Stimulated activated CD8-positive, alpha-beta memory T cell treated with anti-CD3 and anti-CD28 coated beads, Interleukin-12 subunit alpha, Interleukin-12 subunit beta, amount 100 ng/mL, for 24 hours (primary cell): ENCODE measurements at regions not wholly inside any gene's neighbourhood (a gene's known extent, or its start where the extent isn't known, plus 50 kb on each side); places are given as distances from the start of the nearest gene placed in this dataset.
"Not testable (repeated sequence)": the region's sequence is repeated elsewhere in the genome, so short reads cannot be mapped to it uniquely, and the experiment has no call there.

ENCODE experiments used
- DNase-seq: peaks from one replicate; pipeline ENCODE4 v3.0.0-alpha.2; 2020; ENCODE audit errors: extremely low read depth

- no peak for DNase-seq
These were observed 175.8 kb upstream of the ARID1B start for GRCh38 chr6:156601152-156602065.

DNA sequence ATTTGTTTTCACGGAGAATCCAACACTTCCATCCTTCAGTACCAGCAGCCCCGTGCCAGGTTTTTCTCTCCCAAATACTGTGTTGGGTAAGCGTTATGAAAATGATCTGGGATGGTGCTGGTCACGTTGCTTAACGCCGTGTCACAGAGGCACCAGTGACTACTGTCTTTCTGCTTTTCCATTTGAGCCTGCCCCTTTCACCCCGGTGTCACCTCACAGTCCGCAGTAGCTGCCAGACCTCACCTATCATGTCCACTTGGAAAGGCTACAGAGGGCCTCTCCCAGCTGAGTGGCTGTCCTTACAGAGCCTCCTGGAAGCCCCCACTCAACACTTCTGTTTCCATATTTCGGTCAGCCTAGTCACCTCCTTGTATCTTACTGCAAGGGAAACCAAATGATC is 176.5 kb upstream of the ARID1B start:
- DNase-seq = no peak

DNA sequence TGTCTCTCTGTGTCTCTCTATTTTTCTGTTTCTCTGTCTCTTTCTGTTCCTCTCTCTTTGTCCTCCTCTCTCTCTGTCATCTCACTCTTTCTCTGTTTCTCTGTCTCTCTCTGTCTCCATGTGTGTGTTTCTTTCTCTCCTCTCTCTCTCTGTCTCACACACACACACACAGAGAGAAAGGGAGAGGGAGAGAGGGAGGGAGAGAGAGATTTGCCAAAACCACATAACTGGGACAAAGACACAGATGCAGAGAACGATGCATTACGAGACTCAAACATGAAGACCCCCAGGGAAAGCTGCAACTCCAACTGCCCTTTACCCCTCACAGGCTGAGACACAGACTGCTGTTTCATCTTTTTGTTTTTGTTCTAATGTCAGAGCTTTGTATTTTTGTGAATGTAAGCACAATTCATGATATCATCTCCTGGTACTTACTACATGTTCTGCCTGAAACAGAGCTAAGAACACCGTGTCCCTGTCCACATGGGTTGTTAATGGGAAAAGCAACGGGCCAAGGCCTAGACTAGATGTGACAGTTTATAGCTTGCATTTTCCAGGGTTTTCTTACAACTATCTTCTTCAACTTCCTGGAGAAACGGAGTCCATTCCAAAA is 177.1 kb upstream of the ARID1B start:
- no peak for DNase-seq

DNA sequence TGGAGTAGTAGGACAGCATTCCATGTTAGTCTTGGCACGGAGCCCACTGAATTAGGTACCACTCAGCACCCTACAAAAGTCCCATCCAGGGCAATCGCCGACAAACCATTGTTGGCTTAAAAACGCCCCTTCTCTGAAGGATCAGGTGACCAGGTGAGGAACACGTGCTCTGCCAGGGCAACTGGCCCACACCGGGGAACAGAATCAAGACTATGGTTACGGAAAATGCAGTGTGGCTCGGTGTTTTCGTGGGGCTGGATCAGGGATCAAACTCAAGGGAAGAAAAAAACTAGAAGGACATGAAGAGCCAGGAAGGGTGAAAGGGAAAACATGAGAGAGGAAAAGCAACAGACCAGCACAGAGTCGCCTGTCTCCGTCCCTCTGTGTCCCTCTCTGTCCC is 177.8 kb upstream of the ARID1B start:
- no peak for DNase-seq

DNA sequence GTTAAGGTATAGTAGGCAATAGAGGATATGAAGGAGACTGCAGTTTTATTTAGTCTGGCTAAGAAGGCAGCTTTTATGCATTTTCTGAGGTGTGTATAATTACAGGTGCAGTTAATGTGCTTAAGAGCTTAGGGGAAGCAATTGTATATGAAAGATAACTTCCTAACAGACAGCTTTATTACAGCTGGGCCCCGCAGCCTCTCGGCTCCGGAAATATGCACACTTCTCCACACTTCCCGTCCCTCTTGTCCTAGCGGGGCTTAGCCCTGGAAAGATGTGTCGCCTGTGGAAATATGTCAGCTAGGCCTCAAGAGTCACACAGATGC is 178.4 kb upstream of the ARID1B start:
- no peak for DNase-seq

- no peak for DNase-seq
These were observed 178.9 kb upstream of the ARID1B start for GRCh38 chr6:156598071-156598854.

DNA sequence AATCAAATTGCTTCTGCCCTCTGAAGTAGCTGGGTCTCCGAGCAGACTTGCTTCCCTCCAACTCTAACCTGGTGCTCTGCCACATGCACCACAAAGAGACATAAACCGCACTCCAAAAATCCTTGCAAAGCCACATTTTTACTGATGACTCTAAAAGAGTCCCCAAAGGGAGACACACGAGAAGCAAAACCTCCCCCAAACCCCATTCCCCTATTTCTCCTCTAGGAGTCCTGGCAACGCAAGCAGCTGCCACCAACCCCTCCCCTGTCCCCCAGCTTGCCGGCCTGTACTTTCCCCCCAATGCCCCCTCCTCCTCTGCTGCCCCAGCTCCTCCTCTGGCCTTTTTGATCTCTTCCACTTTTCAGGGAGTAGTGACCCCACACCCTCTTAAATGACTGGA is 180.1 kb upstream of the ARID1B start:
- no peak for DNase-seq

DNA sequence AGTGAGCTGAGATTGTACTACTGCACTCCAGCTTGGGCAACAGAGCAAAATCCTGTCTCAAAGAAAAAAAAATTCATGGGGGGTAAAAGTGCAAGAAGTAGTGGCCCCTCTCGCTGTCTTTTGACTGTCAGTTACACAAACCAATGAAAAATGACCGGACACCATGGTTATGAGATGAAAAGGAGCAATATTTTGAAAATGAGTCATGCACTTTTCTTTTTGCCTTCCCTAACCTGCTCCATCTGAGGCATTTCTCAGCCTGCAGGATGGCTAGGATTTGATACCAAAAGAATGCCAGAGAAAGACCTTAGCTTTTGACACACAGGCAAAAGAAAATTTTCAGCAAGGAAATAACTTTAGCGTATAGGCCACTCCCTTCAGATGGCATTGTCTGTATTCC is 181.7 kb upstream of the ARID1B start:
- DNase-seq = no peak

- no peak for DNase-seq
These were observed 183.3 kb upstream of the ARID1B start for GRCh38 chr6:156593893-156594292.

DNA sequence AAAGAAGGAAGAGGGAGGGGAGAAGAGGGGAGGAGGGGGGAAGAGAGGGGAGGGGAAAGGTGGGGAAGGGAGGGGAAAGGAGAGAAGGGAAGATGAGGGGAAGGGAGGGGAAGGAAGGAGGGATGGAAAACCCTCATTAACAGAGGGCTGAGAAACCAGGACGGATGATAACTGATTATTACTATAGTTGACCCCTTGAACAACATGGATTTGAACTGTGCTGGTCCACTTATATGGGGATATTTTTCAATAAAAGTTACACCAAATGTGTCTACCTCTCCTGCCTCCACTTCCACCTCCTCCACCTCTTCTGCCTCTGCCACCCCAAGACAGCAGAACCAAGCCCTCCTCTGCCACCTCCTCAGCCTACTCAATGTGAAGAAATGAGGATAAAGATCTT is 184.1 kb upstream of the ARID1B start:
- no peak for DNase-seq

DNA sequence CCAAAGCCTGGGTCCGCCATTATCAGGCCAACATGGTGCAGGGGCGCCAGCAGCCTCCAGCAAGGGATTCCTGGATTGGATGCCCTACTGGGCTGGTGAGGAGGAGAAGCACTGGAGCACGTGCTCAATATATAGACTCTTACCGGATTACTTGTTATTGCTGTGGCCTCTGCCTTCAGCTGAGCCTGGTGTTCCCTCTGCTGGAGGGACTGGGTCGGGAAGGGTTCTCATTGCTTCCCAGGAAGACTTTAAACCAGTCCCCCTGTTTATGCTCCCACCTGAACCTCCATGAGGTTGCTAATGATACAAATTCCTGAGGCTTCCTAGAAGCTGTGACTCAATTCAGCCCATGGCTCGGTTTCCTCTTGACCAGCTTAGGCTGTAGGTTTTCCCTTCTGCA is 186.7 kb upstream of the ARID1B start:
- DNase-seq = no peak

DNA sequence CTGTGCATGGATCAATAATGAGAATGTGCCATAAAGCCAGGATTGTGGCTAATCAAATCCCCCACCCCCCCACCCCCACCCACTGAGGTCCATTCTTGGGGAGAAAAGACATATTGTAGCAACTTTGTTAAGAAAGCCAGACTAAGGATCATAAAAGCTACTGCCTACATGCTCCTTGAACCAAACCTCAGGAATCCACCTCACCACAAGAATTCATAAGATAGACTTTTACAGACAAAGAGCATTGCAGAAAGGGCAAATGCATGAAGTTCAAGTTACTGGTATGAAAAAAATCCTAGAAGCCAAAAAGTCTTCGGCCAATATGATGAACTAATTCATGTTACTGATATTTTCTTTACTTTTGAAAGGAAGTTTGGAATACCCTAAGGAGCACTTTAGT is 187.9 kb upstream of the ARID1B start:
- no peak for DNase-seq

- no peak for DNase-seq
These were observed 189.4 kb upstream of the ARID1B start for GRCh38 chr6:156587751-156588301.

GRCh38 chr6:156587071-156587470 is 190.1 kb upstream of the ARID1B start:
- DNase-seq = no peak

- no peak for DNase-seq
These were observed 191.3 kb upstream of the ARID1B start for GRCh38 chr6:156585859-156586258.

DNA sequence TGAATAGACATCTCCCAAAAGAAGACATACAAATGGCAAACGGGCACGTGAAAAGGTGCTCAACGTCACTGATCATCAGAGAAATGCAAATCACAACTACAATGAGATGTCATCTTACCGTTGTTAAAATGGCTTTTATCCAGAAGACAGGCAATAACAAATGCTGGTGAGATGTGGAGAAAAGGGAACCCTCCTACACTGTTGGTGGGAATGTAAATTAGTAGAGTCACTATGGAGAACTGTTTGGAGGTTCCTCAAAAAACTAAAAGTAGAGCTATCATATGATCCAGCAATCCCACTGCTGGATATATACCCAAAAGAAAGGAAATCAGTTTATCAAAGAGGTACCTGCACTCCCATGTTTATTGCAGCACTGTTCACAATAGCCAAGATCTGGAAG is 193.1 kb upstream of the ARID1B start:
- DNase-seq = not testable (repeated sequence)

GRCh38 chr6:156583083-156583482 is 194.1 kb upstream of the ARID1B start:
- no peak for DNase-seq

DNA sequence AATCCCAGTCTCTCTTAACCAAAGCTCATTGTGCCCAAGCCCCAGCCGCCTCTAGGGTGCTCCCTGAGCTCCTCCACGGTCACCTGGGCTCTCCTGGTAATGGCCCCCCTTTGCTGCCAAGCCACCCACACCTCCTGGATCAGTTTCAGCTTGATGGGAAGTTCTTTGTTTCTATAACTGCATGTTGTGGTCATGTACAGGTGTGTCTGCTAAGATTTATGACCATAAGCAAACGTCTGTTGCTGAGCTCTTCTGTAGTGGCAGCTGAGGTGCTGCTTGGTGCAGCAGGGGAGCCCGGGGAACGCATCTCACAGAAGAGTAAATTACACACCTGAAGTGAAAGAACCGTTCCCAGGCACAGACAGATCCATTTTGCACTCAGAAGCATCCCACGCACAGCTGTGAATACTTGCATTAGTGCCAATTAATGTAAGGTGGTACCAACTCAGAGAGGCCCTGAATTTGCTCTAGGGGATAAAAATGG is 194.6 kb upstream of the ARID1B start:
- DNase-seq = no peak

DNA sequence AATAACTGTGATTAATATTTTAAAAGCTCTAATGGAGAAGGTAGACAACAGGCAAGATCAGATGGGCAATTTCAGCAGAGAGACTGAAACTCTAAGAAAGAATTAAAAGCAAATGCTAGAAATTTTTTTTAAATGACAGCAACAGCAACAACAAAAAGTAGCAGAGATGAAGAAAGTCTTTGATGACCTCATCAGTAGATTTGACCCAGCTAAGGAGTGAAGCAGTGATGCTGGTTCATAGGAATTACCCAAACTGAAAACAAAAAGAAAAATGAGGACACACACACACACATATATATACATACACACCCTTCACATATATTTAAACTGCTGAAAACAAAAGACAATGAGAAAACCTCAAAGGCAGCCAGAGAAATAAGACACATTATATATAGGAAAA is 197.6 kb upstream of the ARID1B start:
- no peak for DNase-seq

DNA sequence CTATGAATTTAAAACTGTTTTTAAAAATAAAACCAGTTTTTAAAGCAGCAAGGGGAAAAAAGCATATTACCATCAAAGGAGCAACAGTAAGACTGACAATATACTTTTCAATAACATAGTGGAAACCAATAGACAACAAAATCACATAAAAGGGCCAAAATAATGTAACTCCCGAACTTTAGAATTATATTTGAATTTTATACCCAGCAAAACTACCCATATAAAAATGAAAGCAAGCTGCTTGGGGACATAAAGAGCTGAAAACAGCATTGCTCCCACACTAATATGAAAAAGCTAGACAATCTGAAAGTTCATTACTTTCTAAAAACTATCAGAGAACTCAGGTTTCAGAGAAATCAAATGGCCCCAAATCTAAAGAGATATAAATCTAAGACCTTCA is 199.4 kb upstream of the ARID1B start:
- DNase-seq = no peak

- DNase-seq = no peak
These were observed 201.8 kb upstream of the ARID1B start for GRCh38 chr6:156575361-156575760.

DNA sequence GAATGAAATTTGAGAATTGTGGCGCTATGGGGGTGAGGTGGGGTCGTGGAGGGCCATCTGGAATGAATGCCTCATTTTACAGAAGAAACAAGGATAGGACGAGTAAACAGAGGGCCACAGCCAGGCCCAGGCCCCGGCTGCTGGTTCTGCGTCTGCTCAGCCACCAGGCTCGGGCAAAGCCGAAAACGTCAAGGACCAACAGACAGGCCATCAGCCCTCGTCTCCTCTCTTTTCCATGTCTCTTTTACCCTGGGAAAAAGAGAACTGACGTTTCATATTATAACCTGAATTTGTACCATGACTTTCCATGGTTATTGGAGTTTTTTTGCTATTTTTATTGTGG is 212.4 kb upstream of the ARID1B start:
- no peak for DNase-seq
